Liver (tissue), 3 donors: ENCODE measurements at regions not wholly inside any gene's neighbourhood (a gene's known extent, or its start where the extent isn't known, plus 50 kb on each side); places are given as distances from the start of the nearest gene placed in this dataset.

Experiments used
- ATF3 ChIP-seq: IDR thresholded peaks from 2 replicates; pipeline ENCODE4 v1.6.1; 2016; ENCODE audit warnings: antibody characterized with exemption
- CTCF ChIP-seq: fragments of 150-350 bp; IDR thresholded peaks from 2 replicates; pipeline ENCODE4 v1.5.1; 2017; ENCODE audit warnings: improper control_type of control experiment, low read depth, low read length; ENCODE audit not compliant: missing input control
- EGR1 ChIP-seq, 2 donors: IDR thresholded peaks; 2 replicates each; pipeline ENCODE4 v1.6.1; 2016 to 2018; ENCODE audit warnings: antibody characterized with exemption in 2 of 2, low read depth in 2 of 2
- FOXA1 ChIP-seq: IDR thresholded peaks from 2 replicates; pipeline ENCODE4 v1.6.1; 2016; ENCODE audit warnings: antibody characterized with exemption
- HNF4A ChIP-seq, 2 donors: conservative IDR thresholded peaks; 2 replicates each; pipeline ENCODE4 v1.6.1; 2016; ENCODE audit warnings: antibody characterized with exemption in 2 of 2, mild to moderate bottlenecking in 2 of 2
- JUND ChIP-seq, 2 donors: IDR thresholded peaks; 2 replicates each; pipeline ENCODE4 v1.6.1; 2016; ENCODE audit warnings: antibody characterized with exemption in 2 of 2
- MAX ChIP-seq: IDR thresholded peaks from 2 replicates; pipeline ENCODE4 v1.6.1; 2016; ENCODE audit warnings: antibody characterized with exemption
- RAD21 ChIP-seq, 2 donors: IDR thresholded peaks; 2 replicates each; pipeline ENCODE4 v1.6.1; 2016; ENCODE audit warnings: antibody characterized with exemption in 2 of 2, mild to moderate bottlenecking in 2 of 2
- REST ChIP-seq: IDR thresholded peaks from 2 replicates; pipeline ENCODE4 v1.6.1; 2016; ENCODE audit warnings: antibody characterized with exemption, mild to moderate bottlenecking
- RXRA ChIP-seq, 2 donors: IDR thresholded peaks; 2 replicates each; pipeline ENCODE4 v1.6.1; 2017 to 2018; ENCODE audit warnings: antibody characterized with exemption in 2 of 2, mild to moderate bottlenecking in 1 of 2
- TAF1 ChIP-seq: conservative IDR thresholded peaks from 2 replicates; pipeline ENCODE4 v1.6.1; 2016; ENCODE audit warnings: antibody characterized with exemption, mild to moderate bottlenecking
- YY1 ChIP-seq: IDR thresholded peaks from 2 replicates; pipeline ENCODE4 v1.6.1; 2016; ENCODE audit warnings: antibody characterized with exemption, mild to moderate bottlenecking
- donor health status: healthy.
- donor health status: healthy.

GRCh38 chr3:68373727-68374126, 558.6 kb downstream of the TAFA4 start:
- TF ChIP-seq CTCF (no peak), FOXA1 (no peak), TAF1 (no peak), JUND (IDR thresholded peaks at IDR 0.05) (no peak), ATF3 (no peak), YY1 (no peak), RAD21 (IDR thresholded peaks at IDR 0.05) (no peak), REST (no peak), MAX (no peak), RXRA (IDR thresholded peaks at IDR 0.05) (no peak), EGR1 (IDR thresholded peaks at IDR 0.05; ENCODE audit: low read depth in 2 of 2) (no peak), HNF4A (conservative IDR thresholded peaks at IDR 0.05) (no peak)
